Activated CD4-positive, alpha-beta T cell treated with anti-CD3 and anti-CD28 coated beads for 36 hours (primary cell): ENCODE measurements at regions not wholly inside any gene's neighbourhood (a gene's known extent, or its start where the extent isn't known, plus 50 kb on each side); places are given as distances from the start of the nearest gene placed in this dataset.

ENCODE experiments used
- ATAC-seq: fragments of 200-7000 bp; cut with Tn5 transposase; one replicate; pipeline ENCODE4 v1.10.0; 2021; ENCODE audit warnings: mild to moderate bottlenecking, moderate library complexity
- CTCF ChIA-PET: fragments of 350-600 bp; sonication (Branson Sonifier 250); formaldehyde crosslinking; loops from one replicate; lab custom pipeline; 2021; ENCODE audit warnings: antibody characterized with exemption; lab: Charles Lee
- POLR2A ChIA-PET: fragments of 350-600 bp; sonication (Branson Sonifier 250); formaldehyde crosslinking; loops from one replicate; lab custom pipeline; 2021; ENCODE audit warnings: antibody characterized with exemption, inconsistent platforms; lab: Charles Lee
- DNase-seq: peaks from one replicate; pipeline ENCODE4 v3.0.0-alpha.2; 2020
- H3K27ac Mint-ChIP-seq: one replicate; pipeline ENCODE4 v1.8.0; 2021; ENCODE audit warnings: mixed read lengths
- H3K27me3 Mint-ChIP-seq: one replicate; pipeline ENCODE4 v1.8.0; 2021; ENCODE audit warnings: mixed read lengths
- H3K36me3 Mint-ChIP-seq: one replicate; pipeline ENCODE4 v1.8.0; 2021; ENCODE audit warnings: low read depth, mixed read lengths
- H3K4me1 Mint-ChIP-seq: one replicate; pipeline ENCODE4 v1.8.0; 2021; ENCODE audit warnings: mixed read lengths
- H3K4me3 Mint-ChIP-seq: one replicate; pipeline ENCODE4 v1.8.0; 2021; ENCODE audit warnings: mild to moderate bottlenecking, moderate library complexity, mixed read lengths
- H3K9me3 Mint-ChIP-seq: one replicate; pipeline ENCODE4 v1.8.0; 2021; ENCODE audit warnings: low read depth, mixed read lengths
- intact Hi-C, 2 experiments: fragments of 100-400 bp; cut with DNase I in 1 of 2; cut with micrococcal nuclease in 1 of 2; formaldehyde crosslinking; loops; one replicate each; pipeline versions ENCODE4 v1.14.2 to v1.15.1; 2022 to 2024; cut with DNase I, micrococcal nuclease

DNA sequence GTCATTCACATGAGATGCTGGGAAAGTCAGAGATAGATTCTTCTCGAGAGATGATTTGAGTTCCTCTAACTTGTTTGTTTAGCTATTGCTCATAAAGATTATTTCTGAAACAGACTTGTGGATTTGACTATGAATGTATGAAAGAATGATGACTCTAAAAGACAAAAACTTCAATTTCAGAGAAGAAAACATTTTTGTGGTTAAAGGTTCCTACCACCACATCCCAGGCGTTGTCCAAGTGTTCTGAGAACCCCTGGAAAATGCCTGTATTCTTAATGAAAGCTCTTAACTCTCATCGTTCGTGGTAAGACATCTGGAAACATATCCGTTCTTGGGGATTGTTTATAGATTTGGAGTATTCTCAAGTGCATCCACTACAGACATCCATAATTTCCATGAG lies 228.7 kb downstream of the BARHL2 start:
- intact Hi-C loops, result no loop called here
- ATAC-seq (no peak), DNase-seq (no peak)
- Mint-ChIP-seq H3K9me3 (no peaks in the 10 kb centered on the region), H3K4me3 (no peak overlapping the region), H3K27ac (no peak overlapping the region), H3K27me3 (peaks cover 4% of the 10 kb centered on the region), H3K36me3 (no peaks in the 10 kb centered on the region), H3K4me1 (no peaks in the 10 kb centered on the region)
- POLR2A ChIA-PET, result no interaction called here
- CTCF ChIA-PET, result no interaction called here

DNA sequence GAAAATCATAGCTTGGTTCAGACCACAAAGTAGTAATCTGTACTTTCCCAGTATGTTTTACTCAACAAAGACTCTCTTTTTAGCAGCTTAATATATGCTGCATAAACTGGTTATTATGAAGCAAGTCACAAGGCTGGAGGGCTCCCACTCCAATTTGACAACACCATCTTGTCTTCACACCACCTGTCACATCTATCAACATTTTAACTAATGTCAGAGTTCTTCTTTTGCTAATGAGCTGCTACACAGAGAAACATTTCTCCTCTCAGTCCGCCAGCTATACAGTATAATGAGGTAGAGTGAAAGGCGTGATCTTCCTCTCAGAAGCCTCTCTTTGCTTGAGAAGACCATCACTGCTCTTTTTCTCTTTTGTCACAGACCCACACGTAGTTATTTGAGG lies 230.1 kb downstream of the BARHL2 start:
- Mint-ChIP-seq H3K36me3 (no peaks in the 10 kb centered on the region), H3K27ac (no peak overlapping the region), H3K9me3 (no peaks in the 10 kb centered on the region), H3K4me1 (no peaks in the 10 kb centered on the region), H3K4me3 (no peak overlapping the region), H3K27me3 (peaks cover 2% of the 10 kb centered on the region)
- ChIA-PET CTCF (no interaction called here), POLR2A (no interaction called here)
- no peak for DNase-seq
- ATAC-seq, result no peak
- intact Hi-C loops, result no loop called here

DNA sequence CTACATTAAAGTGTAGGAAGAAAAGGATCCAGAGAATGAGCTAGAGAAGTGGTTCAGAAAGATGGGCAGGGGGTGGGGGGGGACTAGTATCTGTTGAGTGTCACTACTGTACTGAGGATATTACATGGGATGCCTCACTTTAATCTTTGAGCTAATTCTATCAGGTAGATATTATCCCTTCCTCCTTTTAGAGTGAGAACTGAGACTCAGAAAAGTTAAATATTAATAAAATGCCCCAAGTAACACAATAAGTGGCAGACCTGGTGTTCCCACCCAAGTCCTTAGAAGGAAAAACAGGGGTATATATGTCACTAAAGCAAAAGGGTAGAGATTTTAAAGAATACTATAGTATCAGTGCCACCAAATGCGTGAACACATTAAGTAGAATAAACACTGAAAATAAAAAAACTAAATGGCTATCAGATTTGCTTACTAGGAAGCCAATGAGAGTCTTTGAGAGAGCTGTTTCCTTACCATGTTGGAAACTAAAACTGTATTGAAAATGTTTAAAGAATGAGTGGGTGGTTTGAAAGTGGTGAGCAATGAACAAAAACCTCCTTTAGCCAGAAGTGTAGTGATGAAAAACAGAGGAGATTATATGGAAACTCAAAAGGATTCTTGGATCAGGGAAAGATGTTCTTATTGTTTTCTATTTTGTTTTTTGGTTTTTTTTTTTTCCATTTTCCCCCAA lies 230.8 kb downstream of the BARHL2 start:
- no peaks in the 10 kb centered on the region for H3K4me1 Mint-ChIP-seq
- POLR2A ChIA-PET, result no interaction called here
- no peak overlapping the region for H3K27ac Mint-ChIP-seq
- ATAC-seq (no peak), DNase-seq (no peak)
- H3K4me3 Mint-ChIP-seq, result no peak overlapping the region
- intact Hi-C loops, result no loop called here
- no peaks in the 10 kb centered on the region for H3K27me3 Mint-ChIP-seq
- H3K9me3 Mint-ChIP-seq, result no peaks in the 10 kb centered on the region
- CTCF ChIA-PET, result no interaction called here
- H3K36me3 Mint-ChIP-seq, result no peaks in the 10 kb centered on the region

DNA sequence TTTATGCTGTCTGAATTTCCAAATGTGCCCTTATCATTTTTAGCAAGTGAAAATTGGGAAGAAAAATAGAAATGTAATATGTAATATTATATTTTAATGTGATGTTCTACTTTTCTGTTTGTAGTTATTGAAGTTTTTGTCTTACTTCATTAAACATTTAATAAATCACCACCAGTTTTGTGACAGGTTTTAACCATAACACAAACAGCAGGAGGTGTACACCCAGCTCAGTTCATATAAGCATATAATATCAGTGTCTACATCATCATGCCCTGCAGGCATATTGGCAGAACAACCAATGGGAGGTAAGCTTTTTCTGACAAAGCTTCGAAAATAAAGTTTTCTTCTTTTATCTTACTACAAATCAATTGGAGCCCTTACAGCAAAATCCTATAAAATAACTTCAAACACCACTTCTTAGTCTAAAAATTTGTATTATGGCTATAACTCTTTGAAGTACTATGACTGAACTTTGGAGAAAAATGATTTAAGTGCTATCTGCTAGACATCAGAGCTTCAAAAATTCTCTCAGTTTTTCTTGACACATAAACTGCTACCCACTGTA lies 236.7 kb downstream of the BARHL2 start:
- POLR2A ChIA-PET, result no interaction called here
- Mint-ChIP-seq H3K27me3 (no peaks in the 10 kb centered on the region), H3K27ac (no peak overlapping the region), H3K9me3 (no peaks in the 10 kb centered on the region), H3K4me1 (no peaks in the 10 kb centered on the region), H3K36me3 (no peaks in the 10 kb centered on the region), H3K4me3 (no peak overlapping the region)
- ATAC-seq (no peak), DNase-seq (no peak)
- CTCF ChIA-PET, result no interaction called here
- intact Hi-C loops, result no loop called here

DNA sequence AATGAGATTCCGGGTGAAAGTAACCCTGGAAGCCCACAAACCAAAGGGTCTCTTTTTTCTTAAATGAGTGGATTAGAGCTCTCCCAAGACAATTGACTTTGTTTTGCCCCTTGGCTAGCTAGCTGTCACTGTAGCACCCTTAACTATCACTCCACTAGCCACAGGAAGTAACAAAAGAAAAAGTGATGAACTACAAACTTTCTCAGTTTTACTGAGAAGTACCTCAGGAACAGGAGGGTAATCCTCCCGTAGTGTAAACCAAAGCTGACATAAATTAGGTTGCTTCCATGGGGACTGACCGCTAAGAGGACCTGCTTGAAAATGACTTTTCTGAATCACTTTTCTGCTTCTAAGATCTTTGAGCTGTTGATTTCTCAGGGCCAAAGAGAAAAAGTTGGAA lies 240.1 kb downstream of the BARHL2 start:
- Mint-ChIP-seq H3K27me3 (no peaks in the 10 kb centered on the region), H3K4me1 (no peaks in the 10 kb centered on the region), H3K9me3 (no peaks in the 10 kb centered on the region), H3K36me3 (no peaks in the 10 kb centered on the region), H3K27ac (no peak overlapping the region), H3K4me3 (no peak overlapping the region)
- POLR2A ChIA-PET, result no interaction called here
- ATAC-seq, result no peak
- intact Hi-C loops, result no loop called here
- CTCF ChIA-PET, result interaction anchor here (1.6 kb wide), 1 partner anchor 11 kb away, joined by 4 read pairs; no protein-coding TSS in a partner anchor
- DNase-seq, result no peak

DNA sequence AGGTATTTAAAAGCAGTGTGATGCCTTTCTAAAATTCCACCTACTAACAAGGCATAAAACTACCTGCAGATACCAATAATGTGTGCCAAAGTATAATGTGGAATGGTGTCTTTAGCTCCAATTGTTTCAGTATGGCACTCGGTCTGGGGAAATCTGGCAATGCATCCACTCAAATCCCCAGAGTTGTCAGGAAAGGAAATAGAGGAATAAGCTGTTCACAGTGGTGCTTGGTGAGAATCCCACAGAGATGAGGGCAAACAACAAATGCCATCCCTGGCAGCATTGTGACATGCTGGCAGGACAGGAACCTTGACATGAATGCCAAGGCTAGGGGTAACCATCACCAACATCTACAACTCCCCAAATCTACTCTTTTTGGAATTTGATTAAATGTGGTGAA lies 240.7 kb downstream of the BARHL2 start:
- Mint-ChIP-seq H3K4me1 (no peaks in the 10 kb centered on the region), H3K27me3 (peaks cover 2% of the 10 kb centered on the region), H3K4me3 (no peak overlapping the region), H3K27ac (no peak overlapping the region), H3K9me3 (no peaks in the 10 kb centered on the region), H3K36me3 (no peaks in the 10 kb centered on the region)
- POLR2A ChIA-PET, result no interaction called here
- CTCF ChIA-PET, result no interaction called here
- no peak for ATAC-seq
- DNase-seq, result no peak
- intact Hi-C loops, result no loop called here

DNA sequence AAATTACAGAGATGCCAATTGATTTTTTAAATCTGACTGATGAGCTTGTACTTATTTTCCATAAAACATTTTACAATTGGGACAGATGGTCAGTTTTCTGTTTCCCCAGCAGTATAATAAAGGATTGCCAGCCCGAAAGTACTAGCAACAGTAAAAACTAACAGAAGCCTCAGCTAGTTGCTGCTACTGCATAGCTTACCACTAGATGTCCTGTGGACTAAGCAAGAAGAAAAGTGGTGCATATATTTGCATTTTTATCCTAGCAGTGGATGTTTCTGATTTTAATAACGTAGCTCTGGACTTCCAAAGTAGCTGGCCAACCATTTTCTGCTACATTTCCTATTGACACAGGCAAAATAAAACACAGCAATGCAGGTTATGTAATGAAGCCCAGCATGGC lies 241.5 kb downstream of the BARHL2 start:
- DNase-seq (no peak), ATAC-seq (no peak)
- H3K36me3 Mint-ChIP-seq, result no peaks in the 10 kb centered on the region
- H3K4me3 Mint-ChIP-seq, result no peak overlapping the region
- H3K9me3 Mint-ChIP-seq, result no peaks in the 10 kb centered on the region
- intact Hi-C loops, result no loop called here
- peaks cover 2% of the 10 kb centered on the region for H3K27me3 Mint-ChIP-seq
- H3K27ac Mint-ChIP-seq, result no peak overlapping the region
- no peaks in the 10 kb centered on the region for H3K4me1 Mint-ChIP-seq
- POLR2A ChIA-PET, result no interaction called here
- CTCF ChIA-PET, result no interaction called here

DNA sequence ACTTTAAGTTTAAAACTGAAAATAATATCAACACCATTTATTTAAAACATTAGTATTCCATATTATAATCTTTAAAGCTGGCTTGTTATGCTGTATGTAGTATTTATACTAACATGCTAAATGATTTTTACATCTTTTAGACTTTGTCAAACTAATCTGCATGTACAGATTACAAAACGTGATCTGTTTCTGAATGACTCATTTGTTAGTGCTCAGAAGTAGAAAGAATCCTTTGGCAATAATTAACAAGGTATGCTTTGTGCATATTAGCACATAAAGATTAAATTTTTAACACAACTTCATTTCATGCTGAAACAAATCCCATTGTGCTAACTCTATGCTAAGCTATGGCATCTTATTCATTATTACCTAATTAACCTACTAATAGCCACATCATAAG lies 242.4 kb downstream of the BARHL2 start:
- CTCF ChIA-PET, result no interaction called here
- POLR2A ChIA-PET, result no interaction called here
- Mint-ChIP-seq H3K36me3 (no peaks in the 10 kb centered on the region), H3K27me3 (peaks cover 5% of the 10 kb centered on the region), H3K27ac (no peak overlapping the region), H3K9me3 (no peaks in the 10 kb centered on the region), H3K4me1 (no peaks in the 10 kb centered on the region), H3K4me3 (no peak overlapping the region)
- intact Hi-C loops, result no loop called here
- no peak for ATAC-seq
- no peak for DNase-seq

DNA sequence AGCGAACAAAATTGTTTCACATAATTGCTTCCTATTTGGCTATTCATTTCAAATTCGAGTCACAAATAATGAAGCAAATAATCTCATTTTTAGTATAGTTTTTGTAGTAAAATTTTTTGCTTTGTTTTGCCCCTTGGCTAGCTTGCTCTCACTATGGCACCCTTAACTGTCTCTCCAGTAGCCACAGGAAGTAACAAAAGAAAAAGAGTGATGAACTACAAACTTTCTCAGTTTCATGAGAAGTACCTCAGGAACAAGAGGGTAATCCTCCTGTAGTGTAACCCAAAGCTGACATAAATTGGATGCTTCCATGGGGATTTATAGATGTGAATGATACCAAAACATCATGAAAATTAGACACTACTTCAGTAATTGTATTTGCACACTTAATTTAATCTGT lies 242.9 kb downstream of the BARHL2 start:
- Mint-ChIP-seq H3K4me1 (no peaks in the 10 kb centered on the region), H3K9me3 (no peaks in the 10 kb centered on the region), H3K36me3 (no peaks in the 10 kb centered on the region), H3K27me3 (peaks cover 5% of the 10 kb centered on the region), H3K4me3 (no peak overlapping the region), H3K27ac (no peak overlapping the region)
- ATAC-seq (no peak), DNase-seq (no peak)
- intact Hi-C loops, result no loop called here
- ChIA-PET POLR2A (no interaction called here), CTCF (no interaction called here)

DNA sequence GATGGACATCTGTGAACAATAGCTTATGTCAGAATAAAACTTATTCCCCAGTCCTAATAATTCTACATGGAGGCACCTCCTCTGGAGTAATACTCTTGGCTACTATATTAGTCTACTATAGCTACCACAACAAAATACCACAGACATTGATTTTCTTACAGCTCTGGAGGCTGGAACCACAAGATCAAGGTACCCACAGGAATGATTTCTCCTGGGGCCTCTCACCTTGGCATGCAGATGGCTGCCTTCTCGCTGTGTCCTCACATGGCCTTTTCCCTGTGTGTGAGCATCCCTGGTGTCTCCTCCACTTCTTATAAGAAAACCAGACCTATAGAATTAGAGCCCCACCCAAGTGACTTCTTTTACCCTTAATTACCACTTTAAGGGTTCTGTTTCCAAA lies 244.3 kb downstream of the BARHL2 start:
- Mint-ChIP-seq H3K9me3 (no peaks in the 10 kb centered on the region), H3K4me1 (no peaks in the 10 kb centered on the region), H3K4me3 (no peak overlapping the region), H3K27ac (no peak overlapping the region), H3K36me3 (no peaks in the 10 kb centered on the region), H3K27me3 (peaks cover 7% of the 10 kb centered on the region)
- intact Hi-C loops, result no loop called here
- ATAC-seq (no peak), DNase-seq (no peak)
- POLR2A ChIA-PET, result no interaction called here
- CTCF ChIA-PET, result no interaction called here

DNA sequence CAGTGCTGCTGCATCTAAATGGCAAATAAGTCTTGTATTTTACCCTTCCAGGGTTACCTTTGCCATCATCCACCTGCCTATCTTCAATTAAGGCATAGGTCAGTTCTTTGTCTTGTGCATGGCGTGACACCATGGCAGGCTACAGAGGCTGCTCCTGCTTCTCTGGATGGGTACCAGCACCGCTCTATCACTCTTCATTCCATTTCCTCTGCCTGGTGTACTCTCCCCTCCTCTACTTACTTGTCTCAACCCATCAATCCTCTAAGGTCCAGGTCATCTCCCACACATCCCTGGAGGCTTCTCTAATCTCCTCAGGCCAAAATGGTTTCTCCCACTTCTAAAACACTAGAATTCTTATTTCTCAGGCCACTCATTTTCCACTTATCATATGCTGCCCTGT lies 257.5 kb downstream of the BARHL2 start:
- Mint-ChIP-seq H3K27ac (no peak overlapping the region), H3K36me3 (no peaks in the 10 kb centered on the region), H3K9me3 (no peaks in the 10 kb centered on the region), H3K27me3 (peaks cover 2% of the 10 kb centered on the region), H3K4me1 (no peaks in the 10 kb centered on the region), H3K4me3 (no peak overlapping the region)
- intact Hi-C loops, result no loop called here
- DNase-seq, result no peak
- ChIA-PET CTCF (no interaction called here), POLR2A (no interaction called here)
- no peak for ATAC-seq

DNA sequence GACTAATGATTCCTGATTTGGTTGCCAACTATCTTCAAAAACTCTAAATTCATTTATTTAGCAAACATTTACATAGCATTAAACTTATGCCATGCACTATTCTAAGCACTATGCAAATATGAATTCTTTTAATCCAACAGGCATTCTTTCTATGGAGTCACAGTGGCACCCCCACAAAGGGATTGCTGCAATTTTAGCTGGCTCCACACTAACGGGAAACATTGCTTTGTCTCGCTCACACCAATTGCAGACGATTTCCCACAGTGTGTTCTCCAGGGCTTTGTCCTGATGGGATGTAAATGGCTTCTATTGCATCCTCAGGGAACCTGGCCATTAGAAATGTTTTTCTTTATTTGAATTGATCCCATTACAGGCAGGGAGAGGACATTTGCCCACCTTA lies 259.1 kb downstream of the BARHL2 start:
- ATAC-seq (no peak), DNase-seq (no peak)
- ChIA-PET POLR2A (no interaction called here), CTCF (no interaction called here)
- intact Hi-C loops, result no loop called here
- no peaks in the 10 kb centered on the region for H3K36me3 Mint-ChIP-seq
- no peaks in the 10 kb centered on the region for H3K9me3 Mint-ChIP-seq
- H3K27ac Mint-ChIP-seq, result no peak overlapping the region
- H3K4me3 Mint-ChIP-seq, result no peak overlapping the region
- peaks cover 2% of the 10 kb centered on the region for H3K27me3 Mint-ChIP-seq
- no peaks in the 10 kb centered on the region for H3K4me1 Mint-ChIP-seq
